Lung (tissue), 11 donors: ENCODE measurements at regions not wholly inside any gene's neighbourhood (a gene's known extent, or its start where the extent isn't known, plus 50 kb on each side); places are given as distances from the start of the nearest gene placed in this dataset.
"Not testable (repeated sequence)": the region's sequence is repeated elsewhere in the genome, so short reads cannot be mapped to it uniquely, and the experiment has no call there.

Experiments
- ATAC-seq: fragments of 200-7000 bp; cut with Tn5 transposase; one replicate; pipeline ENCODE4 v1.9.1; 2020; ENCODE audit warnings: moderate number of reproducible peaks; ENCODE audit not compliant: insufficient read depth, low FRiP score
- DNase-seq, 3 donors: peaks; one replicate each; pipeline ENCODE4 v3.0.0-alpha.2; 2013 to 2017
- H3K27ac ChIP-seq, 2 donors: one replicate each; pipeline ENCODE4 v1.5.1; 2013; ENCODE audit warnings: mild to moderate bottlenecking in 2 of 2, moderate library complexity in 2 of 2, control low read depth in 1 of 2, inconsistent platforms in 1 of 2, low read depth in 1 of 2, low read length in 1 of 2
- H3K27me3 ChIP-seq, 3 donors: one replicate each; pipeline ENCODE4 v1.5.1; 2013; ENCODE audit warnings: low read length in 2 of 3; ENCODE audit not compliant: control insufficient read depth in 3 of 3, insufficient read depth in 3 of 3
- H3K36me3 ChIP-seq, 4 donors: one replicate each; pipeline ENCODE4 v1.5.1; 2013; ENCODE audit warnings: low read length in 4 of 4, mild to moderate bottlenecking in 1 of 4, moderate library complexity in 1 of 4; ENCODE audit not compliant: control insufficient read depth in 4 of 4, insufficient read depth in 4 of 4
- H3K4me1 ChIP-seq, 5 donors: one replicate each; pipeline ENCODE4 v1.5.1; 2013; ENCODE audit warnings: low read length in 5 of 5, mild to moderate bottlenecking in 2 of 5, moderate library complexity in 1 of 5; ENCODE audit not compliant: control insufficient read depth in 5 of 5, insufficient read depth in 5 of 5
- H3K4me3 ChIP-seq: one replicate; pipeline ENCODE4 v1.5.1; 2013; ENCODE audit warnings: mild to moderate bottlenecking, control low read depth, moderate library complexity
- H3K9ac ChIP-seq, 2 donors: one replicate each; pipeline ENCODE4 v1.5.1; 2013; ENCODE audit warnings: low read length in 2 of 2, control low read depth in 1 of 2; ENCODE audit not compliant: insufficient read depth in 1 of 2
- H3K9me3 ChIP-seq, 4 donors: one replicate each; pipeline ENCODE4 v1.5.1; 2013; ENCODE audit warnings: low read length in 3 of 4, mild to moderate bottlenecking in 1 of 4, moderate library complexity in 1 of 4; ENCODE audit not compliant: control insufficient read depth in 4 of 4, insufficient read depth in 3 of 4
- WGBS, 2 donors: extraction: QIAGEN DNeasy Blood & Tissue Kit; methylation state at CpG; one replicate each; pipeline ENCODE4 v1.1.7; 2013; 5-methylcytosine and 5-hydroxymethylcytosine counted together
- TF ChIP-seq, protein P1 (sequence below): IDR thresholded peaks from 2 replicates; pipeline ENCODE4 v1.5.1; 2012; ENCODE audit warnings: mild to moderate bottlenecking; ENCODE audit errors: control extremely low read depth, extremely low read depth
- donor health status: control.
- donor health status: control.
- donor health status: Bipolar disorder and iron deficiency.
- donor health status: healthy.
- donor health status: DM: yes; HTN: yes; CAD: no.

DNA sequence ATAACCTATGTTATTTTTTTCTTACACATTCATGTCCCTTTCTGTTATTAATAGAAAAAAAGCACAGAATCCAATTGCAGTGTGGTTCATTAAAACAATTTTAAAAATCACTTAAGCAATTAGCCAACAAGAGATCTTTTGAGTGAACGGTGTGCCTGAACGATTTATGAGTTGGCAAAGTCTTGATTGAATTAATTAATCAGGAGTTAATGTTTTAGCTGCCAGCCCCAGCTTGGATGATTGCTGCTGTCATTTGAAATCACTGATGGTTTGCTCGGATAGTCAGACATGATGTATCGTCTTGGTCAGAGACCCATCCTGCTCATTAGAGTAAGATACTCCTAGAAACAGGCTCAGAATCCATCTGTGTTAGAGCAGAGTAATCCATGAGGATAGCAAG is 158.3 kb upstream of the GALNT2 start:
- ATAC-seq (no peak), DNase-seq (no peak)
- peaks cover 0 to 16% (median 3%) of the 10 kb centered on the region in 3 donors for H3K27me3 ChIP-seq
- H3K9me3 ChIP-seq, result no peaks in the 10 kb centered on the region
- no peak overlapping the region for H3K27ac ChIP-seq
- no peaks in the 10 kb centered on the region for H3K4me1 ChIP-seq
- WGBS, 2 donors, result 87 to 96% methylated on average over 4 of the region's 4 CpGs
- no peaks in the 10 kb centered on the region for H3K36me3 ChIP-seq
- H3K4me3 ChIP-seq, result no peak overlapping the region
- TF ChIP-seq, protein P1, sequence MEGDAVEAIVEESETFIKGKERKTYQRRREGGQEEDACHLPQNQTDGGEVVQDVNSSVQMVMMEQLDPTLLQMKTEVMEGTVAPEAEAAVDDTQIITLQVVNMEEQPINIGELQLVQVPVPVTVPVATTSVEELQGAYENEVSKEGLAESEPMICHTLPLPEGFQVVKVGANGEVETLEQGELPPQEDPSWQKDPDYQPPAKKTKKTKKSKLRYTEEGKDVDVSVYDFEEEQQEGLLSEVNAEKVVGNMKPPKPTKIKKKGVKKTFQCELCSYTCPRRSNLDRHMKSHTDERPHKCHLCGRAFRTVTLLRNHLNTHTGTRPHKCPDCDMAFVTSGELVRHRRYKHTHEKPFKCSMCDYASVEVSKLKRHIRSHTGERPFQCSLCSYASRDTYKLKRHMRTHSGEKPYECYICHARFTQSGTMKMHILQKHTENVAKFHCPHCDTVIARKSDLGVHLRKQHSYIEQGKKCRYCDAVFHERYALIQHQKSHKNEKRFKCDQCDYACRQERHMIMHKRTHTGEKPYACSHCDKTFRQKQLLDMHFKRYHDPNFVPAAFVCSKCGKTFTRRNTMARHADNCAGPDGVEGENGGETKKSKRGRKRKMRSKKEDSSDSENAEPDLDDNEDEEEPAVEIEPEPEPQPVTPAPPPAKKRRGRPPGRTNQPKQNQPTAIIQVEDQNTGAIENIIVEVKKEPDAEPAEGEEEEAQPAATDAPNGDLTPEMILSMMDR, result no peak
- no peak overlapping the region for H3K9ac ChIP-seq

DNA sequence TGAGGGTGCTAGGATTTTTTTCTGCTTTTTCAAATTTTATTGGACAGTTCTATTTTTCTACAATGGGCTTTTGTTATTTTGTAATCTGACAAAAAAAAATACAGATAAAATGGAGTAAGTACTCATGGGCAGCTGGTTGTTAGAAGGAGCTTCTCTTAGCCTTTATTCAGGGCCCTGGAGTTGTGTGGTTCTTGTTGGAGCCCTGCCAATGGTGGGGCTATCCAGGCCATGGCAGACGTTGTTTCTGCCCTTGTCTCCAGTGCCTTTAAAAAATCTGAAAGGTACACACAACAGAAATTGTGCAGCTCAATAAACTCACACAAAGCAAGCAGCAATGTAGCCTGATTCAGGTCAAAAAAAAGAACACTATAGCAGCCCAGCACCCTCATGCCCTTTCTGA is 153.5 kb upstream of the GALNT2 start:
- Histone ChIP-seq H3K9ac (no peak overlapping the region), H3K36me3 (no peaks in the 10 kb centered on the region), H3K27me3 (peaks cover 0 to 5% (median 3%) of the 10 kb centered on the region in 3 donors), H3K4me1 (no peaks in the 10 kb centered on the region), H3K27ac (no peak overlapping the region), H3K9me3 (no peaks in the 10 kb centered on the region), H3K4me3 (no peak overlapping the region)
- no peak for ATAC-seq
- WGBS, 2 donors, result 10 to 13% methylated on average over 1 of the region's 1 CpG
- TF ChIP-seq, protein P1, result no peak
- DNase-seq, result no peak

DNA sequence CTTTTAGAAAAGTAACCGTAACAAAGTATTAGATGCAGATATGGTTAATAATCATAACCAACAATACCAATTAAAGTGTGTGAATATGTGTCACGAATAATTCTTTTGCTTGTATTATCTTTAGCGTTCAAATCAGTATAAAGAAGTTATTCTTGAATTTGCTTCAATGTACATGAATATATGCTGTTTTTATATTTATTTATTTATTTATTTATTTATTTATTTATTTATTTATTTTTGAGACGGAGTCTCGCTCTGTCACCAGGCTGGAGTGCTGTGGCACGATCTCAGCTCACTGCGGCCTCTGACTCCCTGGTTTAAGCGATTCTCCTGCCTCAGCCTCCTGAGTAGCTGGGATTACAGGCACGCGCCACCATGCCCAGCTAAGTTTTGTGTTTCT is 147.6 kb upstream of the GALNT2 start:
- not testable (repeated sequence) for H3K9ac ChIP-seq, H3K4me1 ChIP-seq, H3K9me3 ChIP-seq, H3K4me3 ChIP-seq, DNase-seq, ATAC-seq, H3K36me3 ChIP-seq, H3K27ac ChIP-seq, H3K27me3 ChIP-seq
- 96 to 97% methylated on average over 10 of the region's 10 CpGs for WGBS, 2 donors

DNA sequence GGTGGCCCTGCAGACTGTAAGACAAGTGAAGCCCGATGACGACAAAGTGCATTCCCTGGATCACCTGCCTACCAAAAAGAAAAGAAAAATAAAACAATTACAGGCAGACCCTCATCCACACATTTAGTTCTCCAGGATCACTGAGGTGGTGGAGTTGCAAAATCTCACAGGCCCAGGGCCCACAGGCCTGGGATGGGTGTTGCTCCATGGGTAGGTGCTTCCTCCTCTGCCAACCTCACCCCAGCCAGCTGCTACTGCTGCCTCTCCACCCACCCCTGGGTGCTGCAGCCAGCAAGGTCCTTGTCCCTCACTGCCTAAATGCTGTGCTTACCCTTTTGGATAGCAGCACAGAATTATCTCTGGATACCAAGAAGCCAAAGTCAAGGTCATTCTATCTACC is 146.4 kb upstream of the GALNT2 start:
- TF ChIP-seq, protein P1, result no peak
- H3K9ac ChIP-seq, result no peak overlapping the region
- no peak for ATAC-seq
- no peak for DNase-seq
- H3K36me3 ChIP-seq, result no peaks in the 10 kb centered on the region
- no peak overlapping the region for H3K4me3 ChIP-seq
- no peaks in the 10 kb centered on the region for H3K27me3 ChIP-seq
- H3K9me3 ChIP-seq, result no peaks in the 10 kb centered on the region
- no peak overlapping the region for H3K27ac ChIP-seq
- 93 to 96% methylated on average over 2 of the region's 2 CpGs for WGBS, 2 donors
- no peaks in the 10 kb centered on the region for H3K4me1 ChIP-seq
